ENCODE measurements at regions not wholly inside any gene's neighbourhood (a gene's known extent, or its start where the extent isn't known, plus 50 kb on each side); places are given as distances from the start of the nearest gene placed in this dataset.

DNA sequence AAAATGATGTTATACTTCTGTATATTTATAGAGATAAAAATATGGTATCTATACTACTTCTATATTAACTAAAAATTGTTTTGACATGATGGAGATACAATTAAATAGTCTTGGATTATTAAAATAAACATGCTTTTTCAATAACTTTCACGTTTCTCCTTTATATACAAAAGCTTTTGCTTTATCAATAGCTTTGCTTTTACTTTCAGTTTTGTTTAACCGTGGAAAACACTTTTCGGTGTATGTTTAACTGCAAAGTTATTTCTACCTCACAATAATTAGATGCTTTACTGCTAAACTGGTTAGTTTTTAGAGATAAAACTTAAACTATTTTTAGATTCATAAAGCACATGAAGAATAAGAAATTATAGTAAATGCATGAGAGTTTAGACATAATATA, 432.1 kb upstream of the PCDH15 start:
- Histone ChIP-seq H3K4me1 (no peaks in the 10 kb centered on the region), H3K36me3 (no peaks in the 10 kb centered on the region), H3K27me3 (no peaks in the 10 kb centered on the region), H3K27ac (no peak overlapping the region), H3K9me3 (replicated peaks) (no peaks in the 10 kb centered on the region), H3K4me3 (no peak overlapping the region)
- no peak for DNase-seq

DNA sequence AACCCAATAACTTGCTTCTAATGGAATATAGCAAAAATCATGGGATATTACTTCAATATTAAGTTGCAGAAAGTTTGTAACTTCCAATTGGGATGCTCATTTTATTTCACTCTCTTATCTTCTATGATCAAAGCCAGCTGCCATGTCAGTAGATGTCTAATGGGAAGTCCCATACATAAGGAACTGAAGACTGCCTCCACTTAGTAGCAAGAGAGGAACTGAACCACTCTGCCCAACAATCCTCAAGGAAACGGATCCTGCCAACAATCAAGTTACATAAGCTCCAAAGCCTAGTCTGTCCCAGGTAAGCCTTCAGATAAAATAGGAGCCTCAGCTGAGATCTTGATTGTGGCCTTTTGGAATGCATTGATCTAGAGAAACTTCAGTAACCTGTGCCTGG, 431.5 kb upstream of the PCDH15 start:
- Histone ChIP-seq H3K27me3 (no peaks in the 10 kb centered on the region), H3K27ac (no peak overlapping the region), H3K36me3 (no peaks in the 10 kb centered on the region), H3K9me3 (replicated peaks) (no peaks in the 10 kb centered on the region), H3K4me1 (no peaks in the 10 kb centered on the region), H3K4me3 (no peak overlapping the region)
- no peak for DNase-seq

- Histone ChIP-seq H3K4me3 (no peak overlapping the region), H3K9me3 (replicated peaks) (no peaks in the 10 kb centered on the region), H3K4me1 (no peaks in the 10 kb centered on the region), H3K27me3 (no peaks in the 10 kb centered on the region), H3K27ac (no peak overlapping the region), H3K36me3 (no peaks in the 10 kb centered on the region)
- no peak for DNase-seq
Measured at GRCh38 chr10:55227967-55228366, 426.9 kb upstream of the PCDH15 start.

GRCh38 chr10:55224007-55224781, 423.2 kb upstream of the PCDH15 start:
- DNase-seq = no peak

DNA sequence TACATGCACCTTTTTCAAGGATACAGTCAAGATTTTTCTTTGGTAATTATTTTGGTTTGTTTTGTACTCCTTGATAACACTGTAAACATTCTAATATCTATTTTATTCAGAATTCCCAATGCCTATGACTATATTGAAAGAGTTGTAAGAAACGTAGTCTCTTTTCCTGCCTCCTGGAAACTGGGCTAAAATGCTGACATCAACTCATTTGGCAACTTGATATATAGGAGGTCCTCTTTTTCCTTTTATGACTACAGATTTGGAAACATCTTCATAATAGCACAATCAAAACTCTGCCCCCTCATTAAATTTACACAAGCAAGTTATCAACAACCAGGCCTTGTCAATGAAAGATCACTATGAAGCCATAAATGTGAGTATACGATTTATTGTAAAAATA, 422.3 kb upstream of the PCDH15 start:
- no peak overlapping the region for H3K27ac ChIP-seq
- no peaks in the 10 kb centered on the region for H3K27me3 ChIP-seq
- H3K4me3 ChIP-seq = no peak overlapping the region
- no peak for DNase-seq
- H3K4me1 ChIP-seq = no peaks in the 10 kb centered on the region
- no peaks in the 10 kb centered on the region for H3K9me3 ChIP-seq (replicated peaks)
- no peaks in the 10 kb centered on the region for H3K36me3 ChIP-seq

More at GRCh38 chr10:55224007-55224781, 423.2 kb upstream of the PCDH15 start:
- no peaks in the 10 kb centered on the region for H3K4me1 ChIP-seq
- H3K4me3 ChIP-seq = no peak overlapping the region
- H3K27ac ChIP-seq = no peak overlapping the region
- H3K27me3 ChIP-seq = no peaks in the 10 kb centered on the region
- no peaks in the 10 kb centered on the region for H3K9me3 ChIP-seq (replicated peaks)
- H3K36me3 ChIP-seq = no peaks in the 10 kb centered on the region

- H3K27ac ChIP-seq = no peak overlapping the region
- no peaks in the 10 kb centered on the region for H3K27me3 ChIP-seq
- H3K4me1 ChIP-seq = no peaks in the 10 kb centered on the region
- no peak overlapping the region for H3K4me3 ChIP-seq
- H3K9me3 ChIP-seq (replicated peaks) = no peaks in the 10 kb centered on the region
- no peaks in the 10 kb centered on the region for H3K36me3 ChIP-seq
- DNase-seq = no peak
Measured at GRCh38 chr10:55220975-55221374, 419.9 kb upstream of the PCDH15 start.

DNA sequence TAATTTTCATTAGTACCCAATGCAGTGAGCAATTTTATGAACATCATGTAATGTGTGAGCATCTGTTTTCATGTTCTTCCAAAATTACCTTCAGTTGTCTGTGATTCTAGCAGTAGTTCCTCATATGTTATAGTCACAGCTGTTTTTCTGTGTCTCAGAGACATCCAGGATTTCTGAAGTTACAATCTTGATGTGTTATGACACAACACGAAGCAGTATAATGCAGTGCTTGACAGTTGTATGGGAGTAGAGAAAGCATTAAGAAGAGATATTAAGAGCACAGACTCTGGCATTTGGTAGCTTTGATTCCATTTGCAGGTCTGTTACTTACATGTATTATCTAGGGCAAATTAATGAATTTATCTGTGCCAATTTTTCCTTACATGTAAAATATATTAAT, 414.7 kb upstream of the PCDH15 start:
- Histone ChIP-seq H3K27ac (no peak overlapping the region), H3K4me3 (no peak overlapping the region), H3K27me3 (no peaks in the 10 kb centered on the region), H3K4me1 (no peaks in the 10 kb centered on the region), H3K36me3 (no peaks in the 10 kb centered on the region), H3K9me3 (replicated peaks) (no peaks in the 10 kb centered on the region)
- no peak for DNase-seq

DNA sequence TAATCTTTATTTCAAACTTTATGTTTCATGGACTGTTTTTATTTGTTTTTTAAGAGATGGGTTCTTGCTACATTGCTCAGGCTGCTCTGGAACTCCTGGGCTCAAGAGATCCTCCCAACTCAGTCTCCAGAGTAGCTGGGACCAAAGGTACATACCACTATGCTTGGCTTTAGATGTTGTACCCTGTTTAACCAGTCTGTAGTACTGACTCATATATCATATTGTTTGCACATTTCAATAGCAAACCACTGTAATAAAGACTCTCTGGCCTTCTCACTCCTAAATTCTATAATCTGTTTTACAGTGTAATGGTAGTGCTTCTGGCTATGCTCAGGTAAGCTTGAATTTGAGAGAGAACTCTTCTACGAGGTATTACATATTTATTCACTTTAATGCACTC, 413.6 kb upstream of the PCDH15 start:
- Histone ChIP-seq H3K27ac (no peak overlapping the region), H3K9me3 (replicated peaks) (no peaks in the 10 kb centered on the region), H3K27me3 (no peaks in the 10 kb centered on the region), H3K36me3 (no peaks in the 10 kb centered on the region), H3K4me3 (no peak overlapping the region), H3K4me1 (no peaks in the 10 kb centered on the region)
- no peak for DNase-seq

GRCh38 chr10:55212051-55212450, 411.0 kb upstream of the PCDH15 start:
- no peaks in the 10 kb centered on the region for H3K27me3 ChIP-seq
- H3K36me3 ChIP-seq = no peaks in the 10 kb centered on the region
- H3K9me3 ChIP-seq (replicated peaks) = no peaks in the 10 kb centered on the region
- no peaks in the 10 kb centered on the region for H3K4me1 ChIP-seq
- DNase-seq = no peak
- H3K27ac ChIP-seq = no peak overlapping the region
- no peak overlapping the region for H3K4me3 ChIP-seq

GRCh38 chr10:55203874-55204273, 402.8 kb upstream of the PCDH15 start:
- Histone ChIP-seq H3K27ac (no peak overlapping the region), H3K27me3 (no peaks in the 10 kb centered on the region), H3K4me1 (no peaks in the 10 kb centered on the region), H3K36me3 (no peaks in the 10 kb centered on the region), H3K9me3 (replicated peaks) (no peaks in the 10 kb centered on the region), H3K4me3 (no peak overlapping the region)
- no peak for DNase-seq

DNA sequence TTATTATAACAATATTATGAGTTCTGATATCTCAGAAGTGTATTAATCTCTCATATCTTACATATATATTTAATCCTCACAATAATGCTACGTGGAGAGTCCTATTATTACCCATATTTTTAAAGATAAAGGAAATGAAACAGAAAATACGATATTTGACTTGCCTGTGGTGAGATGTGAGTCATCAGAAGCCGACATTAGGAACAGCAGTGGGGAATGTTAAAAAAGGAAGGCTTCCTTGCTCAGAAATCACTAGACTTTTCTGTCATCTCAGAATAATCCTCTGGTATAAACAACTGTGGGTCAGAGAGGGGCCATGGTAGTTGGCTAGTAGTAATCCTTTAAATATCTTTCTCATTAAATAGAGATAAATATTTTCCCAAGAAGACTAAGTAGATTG, 402.3 kb upstream of the PCDH15 start:
- Histone ChIP-seq H3K9me3 (replicated peaks) (no peaks in the 10 kb centered on the region), H3K27me3 (no peaks in the 10 kb centered on the region), H3K4me3 (no peak overlapping the region), H3K36me3 (no peaks in the 10 kb centered on the region), H3K4me1 (no peaks in the 10 kb centered on the region), H3K27ac (no peak overlapping the region)
- DNase-seq = peak in 1 of 2 experiments; percentile 15

- DNase-seq = no peak
- Histone ChIP-seq H3K4me3 (no peak overlapping the region), H3K27ac (no peak overlapping the region), H3K4me1 (no peaks in the 10 kb centered on the region), H3K36me3 (no peaks in the 10 kb centered on the region), H3K9me3 (replicated peaks) (no peaks in the 10 kb centered on the region), H3K27me3 (no peaks in the 10 kb centered on the region)
Measured at GRCh38 chr10:55200020-55200419, 399.0 kb upstream of the PCDH15 start.

- Histone ChIP-seq H3K27me3 (no peaks in the 10 kb centered on the region), H3K27ac (no peak overlapping the region), H3K9me3 (replicated peaks) (no peaks in the 10 kb centered on the region), H3K4me1 (no peaks in the 10 kb centered on the region), H3K4me3 (no peak overlapping the region), H3K36me3 (no peaks in the 10 kb centered on the region)
- no peak for DNase-seq
Measured at GRCh38 chr10:55191236-55191860, 390.3 kb upstream of the PCDH15 start.

DNA sequence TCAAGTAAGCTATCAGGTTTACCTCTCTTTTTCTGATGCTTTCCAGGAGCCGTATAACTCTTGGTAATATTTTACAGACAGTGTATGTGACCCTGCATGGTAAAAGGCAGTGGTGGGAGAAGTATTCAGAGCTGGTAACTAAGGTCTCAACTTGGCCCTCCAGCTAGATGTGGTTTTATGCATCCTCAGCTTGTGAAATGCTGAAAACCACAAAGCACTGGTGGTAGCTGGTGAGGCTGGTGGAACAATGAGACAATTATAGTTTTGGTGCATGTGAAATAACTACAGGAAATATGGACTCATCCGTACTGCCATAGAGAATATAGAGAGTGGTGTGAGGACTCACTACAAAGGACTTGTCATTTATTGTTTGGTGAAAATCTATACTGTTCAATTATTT, 383.0 kb upstream of the PCDH15 start:
- DNase-seq = peak; percentile 80 to 93
- H3K27me3 ChIP-seq = no peaks in the 10 kb centered on the region
- no peaks in the 10 kb centered on the region for H3K36me3 ChIP-seq
- peak overlapping the region; percentile 74 for H3K27ac ChIP-seq
- H3K4me1 ChIP-seq = peaks cover 17% of the 10 kb centered on the region
- H3K4me3 ChIP-seq = no peak overlapping the region
- H3K9me3 ChIP-seq (replicated peaks) = no peaks in the 10 kb centered on the region

- H3K27me3 ChIP-seq = no peaks in the 10 kb centered on the region
- no peaks in the 10 kb centered on the region for H3K36me3 ChIP-seq
- no peak overlapping the region for H3K4me3 ChIP-seq
- DNase-seq = no peak
- H3K4me1 ChIP-seq = peaks cover 17% of the 10 kb centered on the region
- no peaks in the 10 kb centered on the region for H3K9me3 ChIP-seq (replicated peaks)
- no peak overlapping the region for H3K27ac ChIP-seq
Measured at GRCh38 chr10:55180357-55180756, 379.3 kb upstream of the PCDH15 start.

DNA sequence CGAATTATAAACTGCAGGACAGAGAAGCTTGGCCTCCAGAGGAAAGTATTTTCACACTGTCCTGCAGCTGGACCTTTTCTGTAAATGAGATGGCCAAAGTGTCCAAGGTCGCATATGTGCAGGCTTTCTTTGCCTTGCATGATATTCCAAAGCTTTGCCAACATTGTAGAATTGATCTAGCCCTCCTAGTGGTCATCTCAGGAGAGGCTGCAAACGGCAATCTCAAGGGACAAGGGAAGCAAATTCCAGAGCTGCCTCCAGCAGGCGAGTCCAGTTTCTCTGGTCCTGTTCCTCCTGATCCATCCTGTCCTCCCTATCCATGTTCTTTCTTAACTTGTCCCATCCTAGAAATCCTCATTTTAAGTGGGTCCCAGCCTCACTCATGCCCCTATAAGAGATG, 373.4 kb upstream of the PCDH15 start:
- no peaks in the 10 kb centered on the region for H3K4me1 ChIP-seq
- no peaks in the 10 kb centered on the region for H3K36me3 ChIP-seq
- no peaks in the 10 kb centered on the region for H3K9me3 ChIP-seq (replicated peaks)
- H3K27ac ChIP-seq = no peak overlapping the region
- DNase-seq = peak in 1 of 2 experiments; percentile 12
- no peaks in the 10 kb centered on the region for H3K27me3 ChIP-seq
- no peak overlapping the region for H3K4me3 ChIP-seq

Measured in SJCRH30 (cell line).